Retina (tissue), 1 donor: ENCODE measurements at regions not wholly inside any gene's neighbourhood (a gene's known extent, or its start where the extent isn't known, plus 50 kb on each side); places are given as distances from the start of the nearest gene placed in this dataset.
"Not testable (repeated sequence)": the region's sequence is repeated elsewhere in the genome, so short reads cannot be mapped to it uniquely, and the experiment has no call there.

Experiments used
- DNase-seq: peaks from one replicate; pipeline ENCODE4 v3.0.0-alpha.2; 2016

- peak; percentile 70 for DNase-seq
These were observed 133.4 kb downstream of the SLC1A3 start for GRCh38 chr5:36739751-36740221.

GRCh38 chr5:36740259-36740898 lies 134.0 kb downstream of the SLC1A3 start:
- DNase-seq: no peak

GRCh38 chr5:36741128-36741527 lies 134.7 kb downstream of the SLC1A3 start:
- no peak for DNase-seq

- DNase-seq: no peak
These were observed 132.4 kb upstream of the NIPBL start for GRCh38 chr5:36743891-36744772.

- DNase-seq: peak; percentile 92
These were observed 131.6 kb upstream of the NIPBL start for GRCh38 chr5:36744773-36745589.

GRCh38 chr5:36747794-36748193 lies 128.8 kb upstream of the NIPBL start:
- DNase-seq: not testable (repeated sequence)

- DNase-seq: no peak
These were observed 124.7 kb upstream of the NIPBL start for GRCh38 chr5:36751886-36752285.

GRCh38 chr5:36755342-36755741 lies 121.2 kb upstream of the NIPBL start:
- no peak for DNase-seq

GRCh38 chr5:36755920-36756488 lies 120.6 kb upstream of the NIPBL start:
- no peak for DNase-seq

GRCh38 chr5:36756848-36757247 lies 119.7 kb upstream of the NIPBL start:
- no peak for DNase-seq

- no peak for DNase-seq
These were observed 117.5 kb upstream of the NIPBL start for GRCh38 chr5:36759117-36759516.

GRCh38 chr5:36763454-36763853 lies 113.1 kb upstream of the NIPBL start:
- DNase-seq: no peak

- DNase-seq: no peak
These were observed 110.7 kb upstream of the NIPBL start for GRCh38 chr5:36765876-36766275.

- DNase-seq: no peak
These were observed 109.6 kb upstream of the NIPBL start for GRCh38 chr5:36766981-36767380.

- no peak for DNase-seq
These were observed 108.1 kb upstream of the NIPBL start for GRCh38 chr5:36768450-36768849.

GRCh38 chr5:36769129-36769770 lies 107.3 kb upstream of the NIPBL start:
- no peak for DNase-seq

GRCh38 chr5:36770125-36770524 lies 106.4 kb upstream of the NIPBL start:
- DNase-seq: no peak

GRCh38 chr5:36772276-36773140 lies 104.1 kb upstream of the NIPBL start:
- peak; percentile 57 for DNase-seq

GRCh38 chr5:36777105-36777757 lies 99.3 kb upstream of the NIPBL start:
- DNase-seq: peak; percentile 14

GRCh38 chr5:36778336-36778735 lies 98.2 kb upstream of the NIPBL start:
- DNase-seq: no peak

GRCh38 chr5:36782612-36783011 lies 94.0 kb upstream of the NIPBL start:
- DNase-seq: not testable (repeated sequence)
